Suppressor macrophage treated with lipopolysaccharide for 1 hour (primary cell): ENCODE measurements at regions not wholly inside any gene's neighbourhood (a gene's known extent, or its start where the extent isn't known, plus 50 kb on each side); places are given as distances from the start of the nearest gene placed in this dataset.
"Not testable (repeated sequence)": the region's sequence is repeated elsewhere in the genome, so short reads cannot be mapped to it uniquely, and the experiment has no call there.

Experiments used
- DNase-seq, 3 donors: peaks; one replicate each; pipeline ENCODE4 v3.0.0-alpha.2; 2020 to 2022

- DNase-seq = no peak
These were observed 285.7 kb upstream of the UBE2E3 start for GRCh38 chr2:180694445-180695421.

GRCh38 chr2:180692322-180692721 lies 288.1 kb upstream of the UBE2E3 start:
- DNase-seq = no peak

GRCh38 chr2:180691855-180692223 lies 288.6 kb upstream of the UBE2E3 start:
- not testable (repeated sequence) for DNase-seq

GRCh38 chr2:180691186-180691854 lies 289.1 kb upstream of the UBE2E3 start:
- DNase-seq = not testable (repeated sequence)

- DNase-seq = no peak
These were observed 289.8 kb upstream of the UBE2E3 start for GRCh38 chr2:180690611-180691010.

- no peak for DNase-seq
These were observed 297.5 kb upstream of the UBE2E3 start for GRCh38 chr2:180682871-180683270.

- no peak for DNase-seq
These were observed 300.7 kb upstream of the UBE2E3 start for GRCh38 chr2:180679693-180680092.

GRCh38 chr2:180678625-180678972 lies 301.8 kb upstream of the UBE2E3 start:
- no peak for DNase-seq

- no peak for DNase-seq
These were observed 302.3 kb upstream of the UBE2E3 start for GRCh38 chr2:180677930-180678624.

GRCh38 chr2:180677200-180677599 lies 303.2 kb upstream of the UBE2E3 start:
- no peak for DNase-seq

GRCh38 chr2:180676520-180677025 lies 303.8 kb upstream of the UBE2E3 start:
- DNase-seq = no peak

GRCh38 chr2:180675170-180675569 lies 305.2 kb upstream of the UBE2E3 start:
- no peak for DNase-seq

- no peak for DNase-seq
These were observed 308.0 kb upstream of the UBE2E3 start for GRCh38 chr2:180672377-180672776.

- DNase-seq = no peak
These were observed 310.0 kb upstream of the UBE2E3 start for GRCh38 chr2:180670302-180671003.

- DNase-seq = no peak
These were observed 311.4 kb upstream of the UBE2E3 start for GRCh38 chr2:180669016-180669415.

- no peak for DNase-seq
These were observed 315.9 kb upstream of the UBE2E3 start for GRCh38 chr2:180664507-180664906.

- no peak for DNase-seq
These were observed 317.4 kb upstream of the UBE2E3 start for GRCh38 chr2:180662941-180663471.

- no peak for DNase-seq
These were observed 317.9 kb upstream of the UBE2E3 start for GRCh38 chr2:180662521-180662920.

GRCh38 chr2:180661686-180662030 lies 318.7 kb upstream of the UBE2E3 start:
- no peak for DNase-seq

GRCh38 chr2:180660881-180661685 lies 319.3 kb upstream of the UBE2E3 start:
- DNase-seq = no peak

GRCh38 chr2:180660207-180660606 lies 320.2 kb upstream of the UBE2E3 start:
- DNase-seq = no peak

- DNase-seq = no peak
These were observed 323.4 kb upstream of the UBE2E3 start for GRCh38 chr2:180657054-180657453.
